PC-9 (cell line): ENCODE measurements at regions not wholly inside any gene's neighbourhood (a gene's known extent, or its start where the extent isn't known, plus 50 kb on each side); places are given as distances from the start of the nearest gene placed in this dataset.

Experiments used
- BruUV-seq: library from RNA; stranded (reverse); fragments of 400-500 nt; replicated peaks from 2 replicates; lab custom pipeline; 2021; lab: Mats Ljungman, UMichigan
- CTCF ChIA-PET: fragments of 300-600 bp; sonication (Branson Sonifier 250); formaldehyde crosslinking; loops from one replicate; lab custom pipeline; 2022; ENCODE audit warnings: antibody characterized with exemption; lab: Charles Lee
- POLR2A ChIA-PET: fragments of 300-600 bp; sonication (Branson Sonifier 250); formaldehyde crosslinking; loops from one replicate; lab custom pipeline; 2022; ENCODE audit warnings: antibody characterized with exemption; ENCODE audit not compliant: unreplicated experiment; lab: Charles Lee
- DNase-seq, 2 experiments: peaks; one replicate each; pipeline versions ENCODE4 v3.0.0 to v3.0.0-alpha.2; 2015 to 2022; ENCODE audit warnings: mixed read lengths in 1 of 2
- H2AFZ ChIP-seq: fragments of 200-600 bp; sonication (generic); 2 replicates; pipeline ENCODE4 v1.8.1; 2017; ENCODE audit warnings: antibody characterized with exemption
- H3F3A ChIP-seq: fragments of 200-600 bp; sonication (generic); 2 replicates; pipeline ENCODE4 v1.8.1; 2017; ENCODE audit warnings: antibody characterized with exemption, mild to moderate bottlenecking, low read depth; ENCODE audit not compliant: insufficient read depth
- H3K27ac ChIP-seq: fragments of 200-600 bp; sonication (generic); 2 replicates; pipeline ENCODE4 v1.6.1; 2016; ENCODE audit warnings: mixed run types
- H3K27me3 ChIP-seq: fragments of 200-600 bp; sonication (generic); 2 replicates; pipeline ENCODE4 v1.6.1; 2016; ENCODE audit warnings: low read depth, mixed run types; ENCODE audit not compliant: insufficient read depth
- H3K36me3 ChIP-seq: fragments of 200-600 bp; sonication (generic); 2 replicates; pipeline ENCODE4 v1.6.1; 2016; ENCODE audit warnings: low read depth, mixed run types
- H3K4me1 ChIP-seq: fragments of 200-600 bp; sonication (generic); replicated peaks from 2 replicates; pipeline ENCODE4 v1.6.1; 2016; ENCODE audit warnings: mixed run types; ENCODE audit not compliant: insufficient read depth
- H3K4me2 ChIP-seq: fragments of 200-600 bp; sonication (generic); 2 replicates; pipeline ENCODE4 v1.6.1; 2017; ENCODE audit warnings: mixed run types
- H3K4me3 ChIP-seq: fragments of 200-600 bp; sonication (generic); 2 replicates; pipeline ENCODE4 v1.6.1; 2016; ENCODE audit warnings: mixed run types
- H3K79me2 ChIP-seq: fragments of 200-600 bp; sonication (generic); 2 replicates; pipeline ENCODE4 v1.6.1; 2017; ENCODE audit warnings: low read depth, mixed run types
- H3K9me2 ChIP-seq: fragments of 200-600 bp; sonication (generic); 2 replicates; pipeline ENCODE4 v1.8.1; 2017; ENCODE audit warnings: mild to moderate bottlenecking; ENCODE audit not compliant: insufficient read depth
- H3K9me3 ChIP-seq: fragments of 200-600 bp; sonication (generic); 2 replicates; pipeline ENCODE4 v1.8.1; 2016; ENCODE audit warnings: low read depth; ENCODE audit not compliant: insufficient read depth
- H4K20me1 ChIP-seq: fragments of 200-600 bp; sonication (generic); 2 replicates; pipeline ENCODE4 v1.8.1; 2017; ENCODE audit not compliant: insufficient read depth
- CTCF ChIP-seq: fragments of 200-600 bp; sonication (generic); conservative IDR thresholded peaks from 2 replicates; pipeline ENCODE4 v1.6.1; 2017; ENCODE audit warnings: mixed run types, antibody characterized with exemption, mild to moderate bottlenecking, moderate library complexity
- EZH2 ChIP-seq: fragments of 200-600 bp; sonication (generic); IDR thresholded peaks from 2 replicates; pipeline ENCODE4 v1.8.0; 2017; ENCODE audit warnings: antibody characterized with exemption, low read depth
- intact Hi-C: fragments of 100-400 bp; cut with micrococcal nuclease; formaldehyde crosslinking; loops from one replicate; pipeline ENCODE4 v1.10.0; 2022; ENCODE audit not compliant: unreplicated experiment

GRCh38 chr9:135217836-135218235 lies 130.4 kb downstream of the OLFM1 start:
- no peak overlapping the region for H3K4me3 ChIP-seq
- no peak overlapping the region for H2AFZ ChIP-seq
- no peak for TF ChIP-seq CTCF
- H3K4me1 ChIP-seq = no peaks in the 10 kb centered on the region
- no peaks in the 10 kb centered on the region for H3K79me2 ChIP-seq
- BruUV-seq = no TSS peak
- no peak overlapping the region for H3K27ac ChIP-seq
- no peaks in the 10 kb centered on the region for H3K9me2 ChIP-seq
- peaks cover 100% of the 10 kb centered on the region for H3K27me3 ChIP-seq
- ChIA-PET POLR2A (no interaction called here), CTCF (no interaction called here)
- H3K4me2 ChIP-seq = no peak overlapping the region
- no peaks in the 10 kb centered on the region; the same call in 1 of the 2 replicates for H4K20me1 ChIP-seq
- H3F3A ChIP-seq = no peaks in the 10 kb centered on the region
- no peak for DNase-seq
- H3K9me3 ChIP-seq = no peaks in the 10 kb centered on the region
- intact Hi-C loops = no loop called here
- no peaks in the 10 kb centered on the region for H3K36me3 ChIP-seq

GRCh38 chr9:135218331-135219225 lies 131.1 kb downstream of the OLFM1 start:
- no peak overlapping the region for H2AFZ ChIP-seq
- peaks cover 100% of the 10 kb centered on the region for H3K27me3 ChIP-seq
- POLR2A ChIA-PET = no interaction called here
- CTCF ChIA-PET = no interaction called here
- intact Hi-C loops = no loop called here
- H3K4me1 ChIP-seq = no peaks in the 10 kb centered on the region
- no TSS peak for BruUV-seq
- no peaks in the 10 kb centered on the region for H3F3A ChIP-seq
- no peak for DNase-seq
- no peak overlapping the region for H3K27ac ChIP-seq
- H3K36me3 ChIP-seq = no peaks in the 10 kb centered on the region
- TF ChIP-seq CTCF (no peak), EZH2 (no peak)
- H4K20me1 ChIP-seq = no peaks in the 10 kb centered on the region
- H3K79me2 ChIP-seq = no peaks in the 10 kb centered on the region
- no peaks in the 10 kb centered on the region for H3K9me2 ChIP-seq
- H3K9me3 ChIP-seq = no peaks in the 10 kb centered on the region
- H3K4me2 ChIP-seq = no peak overlapping the region
- no peak overlapping the region for H3K4me3 ChIP-seq

- no peak for DNase-seq
- no TSS peak for BruUV-seq
- H4K20me1 ChIP-seq = no peaks in the 10 kb centered on the region
- H3K79me2 ChIP-seq = no peaks in the 10 kb centered on the region
- H3K4me2 ChIP-seq = no peak overlapping the region
- H3F3A ChIP-seq = no peaks in the 10 kb centered on the region
- no peaks in the 10 kb centered on the region for H3K9me2 ChIP-seq
- no peak for TF ChIP-seq CTCF
- TF ChIP-seq EZH2 = no peak
- POLR2A ChIA-PET = no interaction called here
- intact Hi-C loops = no loop called here
- H3K4me1 ChIP-seq = no peaks in the 10 kb centered on the region
- H3K36me3 ChIP-seq = no peaks in the 10 kb centered on the region
- peaks cover 100% of the 10 kb centered on the region for H3K27me3 ChIP-seq
- H3K9me3 ChIP-seq = no peaks in the 10 kb centered on the region
- H3K27ac ChIP-seq = no peak overlapping the region
- H2AFZ ChIP-seq = no peak overlapping the region
- CTCF ChIA-PET = no interaction called here
- H3K4me3 ChIP-seq = no peak overlapping the region
Observed at GRCh38 chr9:135219676-135220600, 132.5 kb downstream of the OLFM1 start.
